ENCODE measurements at regions not wholly inside any gene's neighbourhood (a gene's known extent, or its start where the extent isn't known, plus 50 kb on each side); places are given as distances from the start of the nearest gene placed in this dataset.

DNA sequence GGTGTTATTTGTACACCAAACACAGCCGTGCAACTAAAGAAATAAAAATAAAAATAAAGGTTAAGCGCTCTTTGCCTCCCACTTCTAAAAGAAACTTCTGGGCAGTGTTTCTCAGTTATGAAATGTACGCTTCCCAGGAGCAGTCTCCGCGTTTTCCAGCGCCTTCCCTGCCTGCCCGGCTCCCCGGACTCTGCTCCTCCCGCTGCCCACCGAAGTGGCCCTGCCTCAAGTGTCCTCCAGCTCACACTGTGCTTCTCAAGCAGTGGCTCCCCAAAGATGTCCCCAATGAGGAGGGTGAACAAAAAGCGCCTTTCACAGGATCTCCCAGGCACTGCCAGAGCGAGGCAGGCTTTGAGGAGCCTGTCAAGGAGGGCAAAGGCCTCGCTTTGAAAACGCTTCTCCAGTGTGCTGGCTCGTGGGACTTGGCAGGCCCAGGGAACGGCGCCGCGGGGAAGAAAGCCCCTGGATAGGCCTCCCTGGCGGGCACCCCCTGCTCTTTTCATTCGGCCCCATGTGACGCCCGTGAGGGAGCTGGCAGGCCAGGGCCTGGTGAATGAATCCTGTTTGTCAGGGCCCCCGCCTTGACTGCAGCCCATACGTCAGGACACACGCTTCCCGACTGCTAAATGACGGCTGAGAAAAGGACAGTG lies 187.1 kb downstream of the FOXO1 start:
- Mint-ChIP-seq H3K9me3 (no peaks in the 10 kb centered on the region), H3K27ac (peak overlapping the region in 1 of 3 experiments; percentile 77), H3K27me3 (ENCODE audit: low read depth) (peaks cover 12% of the 10 kb centered on the region), H3K36me3 (ENCODE audit: low read depth) (no peaks in the 10 kb centered on the region), H3K4me1 (peaks cover 36% of the 10 kb centered on the region), H3K4me3 (no peak overlapping the region)
- TF ChIP-seq, protein P1, sequence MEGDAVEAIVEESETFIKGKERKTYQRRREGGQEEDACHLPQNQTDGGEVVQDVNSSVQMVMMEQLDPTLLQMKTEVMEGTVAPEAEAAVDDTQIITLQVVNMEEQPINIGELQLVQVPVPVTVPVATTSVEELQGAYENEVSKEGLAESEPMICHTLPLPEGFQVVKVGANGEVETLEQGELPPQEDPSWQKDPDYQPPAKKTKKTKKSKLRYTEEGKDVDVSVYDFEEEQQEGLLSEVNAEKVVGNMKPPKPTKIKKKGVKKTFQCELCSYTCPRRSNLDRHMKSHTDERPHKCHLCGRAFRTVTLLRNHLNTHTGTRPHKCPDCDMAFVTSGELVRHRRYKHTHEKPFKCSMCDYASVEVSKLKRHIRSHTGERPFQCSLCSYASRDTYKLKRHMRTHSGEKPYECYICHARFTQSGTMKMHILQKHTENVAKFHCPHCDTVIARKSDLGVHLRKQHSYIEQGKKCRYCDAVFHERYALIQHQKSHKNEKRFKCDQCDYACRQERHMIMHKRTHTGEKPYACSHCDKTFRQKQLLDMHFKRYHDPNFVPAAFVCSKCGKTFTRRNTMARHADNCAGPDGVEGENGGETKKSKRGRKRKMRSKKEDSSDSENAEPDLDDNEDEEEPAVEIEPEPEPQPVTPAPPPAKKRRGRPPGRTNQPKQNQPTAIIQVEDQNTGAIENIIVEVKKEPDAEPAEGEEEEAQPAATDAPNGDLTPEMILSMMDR (IDR thresholded peaks at IDR 0.05; ENCODE audit: unreplicated experiment in 3 of 3) = no peak

DNA sequence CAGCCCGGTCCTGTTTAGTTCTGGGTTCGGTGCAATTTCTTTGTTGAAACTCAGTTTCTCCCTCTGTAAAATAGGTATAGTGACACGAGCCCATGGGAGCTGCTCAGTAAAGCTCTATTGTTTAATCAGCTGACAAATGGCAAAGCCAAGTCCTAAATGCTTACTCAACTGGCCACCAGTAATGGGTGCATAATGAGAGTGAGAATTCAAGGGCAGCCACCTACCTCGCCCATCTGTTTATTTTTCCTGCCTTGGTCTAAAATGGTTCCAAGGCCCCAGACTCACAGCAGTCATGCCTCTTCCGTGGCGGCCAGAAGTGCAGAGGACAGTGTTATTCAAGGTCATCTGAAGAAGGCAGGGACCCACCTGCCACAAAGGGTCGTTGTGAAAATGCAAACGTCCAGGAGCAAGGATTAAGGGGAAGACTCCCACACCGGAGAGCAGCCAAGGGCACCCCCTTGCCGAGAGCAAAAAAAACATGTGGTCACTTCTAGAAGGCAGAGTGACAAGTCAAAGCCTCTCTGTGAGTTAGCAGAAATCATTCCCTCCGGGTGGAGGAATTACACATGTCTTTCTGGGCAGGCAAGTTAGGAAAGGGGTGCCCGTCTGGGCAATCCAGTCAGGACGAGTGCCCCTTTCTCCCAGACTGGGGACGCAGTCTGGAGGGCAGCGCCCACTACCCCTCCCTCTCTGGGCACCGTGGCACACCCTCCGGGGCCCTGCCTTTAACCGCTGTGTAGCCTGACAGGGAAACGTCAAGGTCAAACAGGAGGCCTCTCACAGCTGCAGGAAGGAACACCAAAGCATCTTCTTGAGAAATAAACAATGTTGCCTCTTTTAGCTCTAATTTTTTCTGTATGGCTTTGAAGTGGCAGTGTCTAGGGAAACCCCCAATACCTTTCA lies 186.2 kb downstream of the FOXO1 start:
- TF ChIP-seq, protein P1 (IDR thresholded peaks at IDR 0.05; ENCODE audit: unreplicated experiment in 3 of 3) = no peak
- H3K4me3 Mint-ChIP-seq = no peak overlapping the region
- no peaks in the 10 kb centered on the region for H3K9me3 Mint-ChIP-seq
- peaks cover 41% of the 10 kb centered on the region for H3K4me1 Mint-ChIP-seq
- no peak overlapping the region for H3K27ac Mint-ChIP-seq
- H3K36me3 Mint-ChIP-seq (ENCODE audit: low read depth) = no peaks in the 10 kb centered on the region
- H3K27me3 Mint-ChIP-seq (ENCODE audit: low read depth) = peaks cover 12% of the 10 kb centered on the region

DNA sequence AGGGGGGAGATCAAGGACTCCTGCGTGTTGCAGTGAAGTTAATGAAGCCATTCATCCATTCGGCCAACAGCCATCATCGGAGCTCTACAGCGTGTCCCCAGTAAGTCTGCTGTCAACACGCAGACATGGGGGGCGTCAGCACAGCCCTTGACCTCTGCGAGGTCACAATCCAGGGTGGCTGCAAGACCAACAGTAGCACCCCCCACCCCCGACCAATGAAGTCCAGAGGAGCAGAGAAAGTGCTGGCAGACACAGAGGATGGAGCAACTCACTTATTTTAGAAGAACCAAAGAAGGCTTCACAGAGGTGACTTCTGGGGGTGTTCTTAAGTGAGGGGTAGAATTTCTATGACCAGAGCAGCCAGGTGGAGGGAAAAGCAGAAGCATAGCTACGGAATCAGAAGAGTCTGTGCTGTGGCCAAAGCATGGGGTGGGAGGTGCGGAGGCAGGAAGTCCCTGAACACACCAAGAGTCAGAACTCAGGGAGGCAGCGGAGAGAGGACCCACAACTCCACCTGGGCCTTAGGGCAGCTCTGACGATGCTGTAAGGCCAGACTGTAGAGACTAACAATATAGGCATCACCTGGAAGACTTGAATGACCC lies 185.4 kb downstream of the FOXO1 start:
- TF ChIP-seq, protein P1 (IDR thresholded peaks at IDR 0.05; ENCODE audit: unreplicated experiment in 3 of 3) = no peak
- H3K4me1 Mint-ChIP-seq = peaks cover 36% of the 10 kb centered on the region
- H3K27me3 Mint-ChIP-seq (ENCODE audit: low read depth) = peaks cover 9% of the 10 kb centered on the region
- no peaks in the 10 kb centered on the region for H3K36me3 Mint-ChIP-seq (ENCODE audit: low read depth)
- no peaks in the 10 kb centered on the region for H3K9me3 Mint-ChIP-seq
- H3K27ac Mint-ChIP-seq = no peak overlapping the region
- H3K4me3 Mint-ChIP-seq = no peak overlapping the region

DNA sequence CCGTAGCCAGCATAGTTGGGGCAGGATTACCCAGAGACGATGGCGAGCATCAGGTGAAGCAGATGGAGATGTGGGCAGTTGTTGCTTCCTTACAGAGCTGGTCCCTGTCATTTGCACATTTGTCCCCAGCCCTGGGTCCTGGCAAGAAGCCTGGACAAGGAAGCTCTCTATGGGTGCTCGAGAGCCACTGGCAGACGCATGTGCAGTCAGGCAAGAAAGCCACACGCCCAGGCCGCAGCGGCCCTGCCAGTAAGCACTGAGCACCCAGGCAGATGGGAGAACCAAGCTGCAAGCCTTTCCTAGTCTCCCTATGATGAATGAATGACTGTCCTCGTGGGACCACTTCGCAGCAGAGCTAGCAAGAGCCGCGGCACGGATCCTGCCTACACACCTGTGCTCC lies 182.8 kb downstream of the FOXO1 start:
- Mint-ChIP-seq H3K36me3 (ENCODE audit: low read depth) (no peaks in the 10 kb centered on the region), H3K27me3 (ENCODE audit: low read depth) (peaks cover 9% of the 10 kb centered on the region), H3K27ac (no peak overlapping the region), H3K9me3 (no peaks in the 10 kb centered on the region), H3K4me3 (no peak overlapping the region), H3K4me1 (peaks cover 15% of the 10 kb centered on the region)
- TF ChIP-seq, protein P1 (IDR thresholded peaks at IDR 0.05; ENCODE audit: unreplicated experiment in 3 of 3) = no peak

DNA sequence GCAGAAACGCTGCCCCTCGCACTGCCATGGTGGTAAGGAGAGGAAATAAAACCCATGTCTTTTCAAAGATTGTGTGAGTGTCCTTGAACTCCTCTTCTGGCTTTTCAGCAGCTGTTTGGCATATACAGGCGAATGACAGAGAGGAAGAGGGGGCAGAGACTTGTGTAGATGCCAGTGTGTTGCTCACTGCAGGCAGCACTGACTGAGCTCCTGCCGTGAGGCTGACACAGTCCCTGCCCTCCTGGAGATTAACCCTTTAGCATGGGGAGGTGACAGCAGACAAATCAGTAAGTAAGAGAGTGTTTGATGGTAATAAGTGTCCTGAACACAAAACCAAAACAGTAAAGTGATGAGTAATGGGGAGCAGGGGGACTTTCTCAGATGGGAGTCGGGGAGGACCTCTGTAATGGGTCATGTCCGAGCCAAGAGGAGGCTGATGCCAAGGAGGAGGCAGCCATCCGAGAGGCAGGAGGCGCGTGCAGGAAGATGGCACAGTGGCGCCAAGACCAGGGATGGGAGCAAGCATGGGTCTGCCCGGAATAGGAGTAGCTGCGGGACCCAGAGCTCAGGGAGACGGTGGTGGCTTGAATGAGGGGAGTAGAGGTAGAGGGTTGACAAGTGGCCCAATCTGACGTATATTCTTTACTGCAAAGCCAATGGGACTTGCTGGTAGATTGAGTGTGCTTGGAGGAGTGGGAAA lies 182.2 kb downstream of the FOXO1 start:
- peaks cover 10% of the 10 kb centered on the region for H3K4me1 Mint-ChIP-seq
- H3K36me3 Mint-ChIP-seq (ENCODE audit: low read depth) = no peaks in the 10 kb centered on the region
- no peak overlapping the region for H3K27ac Mint-ChIP-seq
- H3K4me3 Mint-ChIP-seq = no peak overlapping the region
- peaks cover 6% of the 10 kb centered on the region for H3K27me3 Mint-ChIP-seq (ENCODE audit: low read depth)
- TF ChIP-seq, protein P1 (IDR thresholded peaks at IDR 0.05; ENCODE audit: unreplicated experiment in 3 of 3) = no peak
- no peaks in the 10 kb centered on the region for H3K9me3 Mint-ChIP-seq
